ENCODE measurements at regions not wholly inside any gene's neighbourhood (a gene's known extent, or its start where the extent isn't known, plus 50 kb on each side); places are given as distances from the start of the nearest gene placed in this dataset.

DNA sequence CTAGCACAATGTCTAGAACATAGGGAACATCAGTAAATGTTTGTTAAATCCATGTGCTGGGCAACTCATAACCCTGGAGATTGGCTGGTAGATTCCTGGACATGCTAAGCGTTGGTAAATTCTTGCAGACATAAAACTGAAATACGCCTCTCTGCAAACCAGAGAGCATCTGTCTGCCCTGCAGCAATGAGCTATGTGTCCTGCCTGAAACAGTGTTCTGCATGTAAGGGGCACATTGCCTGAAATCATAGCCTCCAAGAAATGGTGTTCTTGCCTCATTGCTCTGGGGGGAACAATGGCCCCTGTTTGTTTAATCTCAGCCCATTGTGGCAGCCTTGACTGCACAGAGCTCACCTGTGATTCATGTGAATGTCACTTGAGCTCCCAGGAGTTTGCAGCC is 113.5 kb upstream of the CCL2 start:
- TF ChIP-seq EGR1 (IDR thresholded peaks at IDR 0.05): no peak
- no peak for TF ChIP-seq TCF12 (IDR thresholded peaks at IDR 0.05; ENCODE audit: low read depth)
- TF ChIP-seq FOXM1 (IDR thresholded peaks at IDR 0.05; ENCODE audit: borderline replicate concordance, low read depth): no peak
- TF ChIP-seq, protein P1, sequence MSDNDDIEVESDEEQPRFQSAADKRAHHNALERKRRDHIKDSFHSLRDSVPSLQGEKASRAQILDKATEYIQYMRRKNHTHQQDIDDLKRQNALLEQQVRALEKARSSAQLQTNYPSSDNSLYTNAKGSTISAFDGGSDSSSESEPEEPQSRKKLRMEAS (IDR thresholded peaks at IDR 0.05): no peak
- no peak for TF ChIP-seq CEBPB (IDR thresholded peaks at IDR 0.05)
- TF ChIP-seq EP300 (IDR thresholded peaks at IDR 0.05; ENCODE audit: borderline replicate concordance): no peak

DNA sequence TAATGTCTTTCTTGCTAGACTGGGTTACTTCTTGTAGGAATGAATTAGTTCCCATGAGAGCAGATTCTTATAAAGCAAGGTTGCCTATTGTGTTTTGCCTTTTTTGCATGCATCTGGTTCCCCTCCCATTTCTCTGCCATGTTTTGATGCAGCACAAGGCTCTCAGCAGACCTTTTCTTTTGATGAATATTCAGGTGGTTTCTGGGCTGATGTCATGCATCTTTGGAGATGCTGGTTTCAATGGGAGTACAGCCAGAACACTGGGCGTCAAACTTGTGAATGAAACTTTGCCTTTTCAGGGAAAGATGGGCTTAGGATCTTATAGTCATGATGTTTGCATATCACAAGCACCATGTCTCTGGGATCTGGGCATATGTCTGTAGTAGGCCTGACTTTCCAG is 111.7 kb upstream of the CCL2 start:
- TF ChIP-seq EGR1 (IDR thresholded peaks at IDR 0.05) (no peak), TCF12 (IDR thresholded peaks at IDR 0.05; ENCODE audit: low read depth) (no peak), YY1 (IDR thresholded peaks at IDR 0.05; ENCODE audit: low read depth) (no peak), CEBPB (IDR thresholded peaks at IDR 0.05) (no peak), CREB1 (IDR thresholded peaks at IDR 0.05; ENCODE audit: low read depth) (no peak), FOXM1 (IDR thresholded peaks at IDR 0.05; ENCODE audit: borderline replicate concordance, low read depth) (no peak)
- TF ChIP-seq, protein P2, sequence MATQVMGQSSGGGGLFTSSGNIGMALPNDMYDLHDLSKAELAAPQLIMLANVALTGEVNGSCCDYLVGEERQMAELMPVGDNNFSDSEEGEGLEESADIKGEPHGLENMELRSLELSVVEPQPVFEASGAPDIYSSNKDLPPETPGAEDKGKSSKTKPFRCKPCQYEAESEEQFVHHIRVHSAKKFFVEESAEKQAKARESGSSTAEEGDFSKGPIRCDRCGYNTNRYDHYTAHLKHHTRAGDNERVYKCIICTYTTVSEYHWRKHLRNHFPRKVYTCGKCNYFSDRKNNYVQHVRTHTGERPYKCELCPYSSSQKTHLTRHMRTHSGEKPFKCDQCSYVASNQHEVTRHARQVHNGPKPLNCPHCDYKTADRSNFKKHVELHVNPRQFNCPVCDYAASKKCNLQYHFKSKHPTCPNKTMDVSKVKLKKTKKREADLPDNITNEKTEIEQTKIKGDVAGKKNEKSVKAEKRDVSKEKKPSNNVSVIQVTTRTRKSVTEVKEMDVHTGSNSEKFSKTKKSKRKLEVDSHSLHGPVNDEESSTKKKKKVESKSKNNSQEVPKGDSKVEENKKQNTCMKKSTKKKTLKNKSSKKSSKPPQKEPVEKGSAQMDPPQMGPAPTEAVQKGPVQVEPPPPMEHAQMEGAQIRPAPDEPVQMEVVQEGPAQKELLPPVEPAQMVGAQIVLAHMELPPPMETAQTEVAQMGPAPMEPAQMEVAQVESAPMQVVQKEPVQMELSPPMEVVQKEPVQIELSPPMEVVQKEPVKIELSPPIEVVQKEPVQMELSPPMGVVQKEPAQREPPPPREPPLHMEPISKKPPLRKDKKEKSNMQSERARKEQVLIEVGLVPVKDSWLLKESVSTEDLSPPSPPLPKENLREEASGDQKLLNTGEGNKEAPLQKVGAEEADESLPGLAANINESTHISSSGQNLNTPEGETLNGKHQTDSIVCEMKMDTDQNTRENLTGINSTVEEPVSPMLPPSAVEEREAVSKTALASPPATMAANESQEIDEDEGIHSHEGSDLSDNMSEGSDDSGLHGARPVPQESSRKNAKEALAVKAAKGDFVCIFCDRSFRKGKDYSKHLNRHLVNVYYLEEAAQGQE (IDR thresholded peaks at IDR 0.05; ENCODE audit: low read depth): no peak
- TF ChIP-seq, protein P3, sequence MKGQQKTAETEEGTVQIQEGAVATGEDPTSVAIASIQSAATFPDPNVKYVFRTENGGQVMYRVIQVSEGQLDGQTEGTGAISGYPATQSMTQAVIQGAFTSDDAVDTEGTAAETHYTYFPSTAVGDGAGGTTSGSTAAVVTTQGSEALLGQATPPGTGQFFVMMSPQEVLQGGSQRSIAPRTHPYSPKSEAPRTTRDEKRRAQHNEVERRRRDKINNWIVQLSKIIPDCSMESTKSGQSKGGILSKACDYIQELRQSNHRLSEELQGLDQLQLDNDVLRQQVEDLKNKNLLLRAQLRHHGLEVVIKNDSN (IDR thresholded peaks at IDR 0.05): no peak

DNA sequence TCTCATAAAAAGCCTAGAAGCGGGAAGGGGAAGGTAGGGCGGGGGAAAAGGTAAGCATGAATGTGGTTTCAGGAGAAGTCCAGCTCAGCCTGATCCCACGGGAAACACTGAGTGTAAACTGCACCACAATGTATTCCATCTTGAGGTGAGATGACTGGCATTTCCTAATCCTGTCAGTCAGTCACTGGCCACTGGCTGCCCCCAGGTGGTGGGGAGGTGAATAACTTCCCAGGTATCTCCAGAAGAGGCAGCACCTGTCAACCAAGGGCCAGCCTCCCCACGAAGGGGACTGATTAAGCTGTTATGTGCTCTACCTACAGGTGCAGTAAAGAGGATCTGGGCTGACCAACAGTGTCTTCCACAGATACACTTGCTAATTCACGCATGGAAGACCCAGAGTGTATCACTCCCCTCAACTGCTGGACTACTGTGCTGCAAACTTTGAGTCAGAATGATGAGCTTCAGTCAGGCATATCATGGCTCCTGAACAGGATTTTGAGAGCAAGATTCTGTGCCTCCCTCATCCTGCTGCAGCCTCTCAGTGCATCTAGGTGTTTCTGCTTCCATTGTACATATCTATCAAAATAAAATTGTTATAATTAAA is 108.5 kb upstream of the CCL2 start:
- TF ChIP-seq RAD21 (IDR thresholded peaks at IDR 0.05; ENCODE audit: low read depth) (peak; percentile 59), ZBTB7A (IDR thresholded peaks at IDR 0.05; ENCODE audit: low read depth) (no peak)

DNA sequence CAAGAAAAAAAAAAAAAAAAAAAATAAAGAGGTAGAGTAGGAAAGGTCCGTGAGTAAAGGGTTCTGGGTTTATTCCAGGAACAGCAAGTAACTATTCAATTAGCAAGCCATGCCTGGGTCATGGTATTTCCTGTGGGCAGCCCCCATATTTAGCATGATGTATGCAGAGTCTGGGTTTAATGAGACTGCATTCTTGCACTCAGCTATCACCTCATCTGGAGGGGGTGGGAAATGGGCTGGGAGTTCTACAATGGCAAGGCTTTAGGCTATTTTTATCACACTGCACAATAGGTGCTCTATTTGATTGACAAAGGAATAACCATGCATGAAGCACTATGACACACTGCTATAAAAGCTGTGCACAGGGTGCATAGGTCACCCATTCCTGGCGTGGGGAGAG is 104.0 kb upstream of the CCL2 start:
- TF ChIP-seq, protein P2 (IDR thresholded peaks at IDR 0.05; ENCODE audit: low read depth): no peak
- TF ChIP-seq TCF12 (IDR thresholded peaks at IDR 0.05; ENCODE audit: low read depth) (no peak), RAD21 (IDR thresholded peaks at IDR 0.05; ENCODE audit: low read depth) (no peak), ZBTB7A (IDR thresholded peaks at IDR 0.05; ENCODE audit: low read depth) (no peak), CEBPB (IDR thresholded peaks at IDR 0.05) (no peak), TAF1 (IDR thresholded peaks at IDR 0.05; ENCODE audit: low read depth) (no peak), NFIC (IDR thresholded peaks at IDR 0.05) (no peak), EGR1 (IDR thresholded peaks at IDR 0.05) (no peak), YY1 (IDR thresholded peaks at IDR 0.05; ENCODE audit: low read depth) (no peak), TEAD4 (IDR thresholded peaks at IDR 0.05) (no peak), CREB1 (IDR thresholded peaks at IDR 0.05; ENCODE audit: low read depth) (no peak), FOXM1 (IDR thresholded peaks at IDR 0.05; ENCODE audit: borderline replicate concordance, low read depth) (no peak), EP300 (IDR thresholded peaks at IDR 0.05; ENCODE audit: borderline replicate concordance) (no peak)
- TF ChIP-seq, protein P3 (IDR thresholded peaks at IDR 0.05): no peak

DNA sequence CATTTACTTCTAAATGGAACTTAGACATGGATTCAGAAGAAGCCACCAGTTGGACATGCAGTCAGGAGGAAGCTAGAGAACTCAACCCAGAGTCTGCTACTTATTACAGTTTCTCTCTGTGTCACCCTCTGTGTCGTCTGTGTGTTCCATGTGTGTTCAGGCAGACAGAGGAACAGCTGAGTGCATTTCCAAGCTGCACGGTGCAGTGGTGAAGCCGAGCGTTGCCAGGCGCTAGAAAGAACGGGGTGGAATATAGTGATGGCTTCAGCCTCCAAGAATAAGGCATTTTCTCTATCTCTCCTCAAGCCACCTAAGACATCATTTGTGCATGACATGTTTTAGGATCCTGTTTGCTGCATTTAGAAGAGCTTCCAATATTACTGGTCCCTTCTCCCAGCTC is 101.1 kb upstream of the CCL2 start:
- no peak for TF ChIP-seq NFIC (IDR thresholded peaks at IDR 0.05)
- TF ChIP-seq RAD21 (IDR thresholded peaks at IDR 0.05; ENCODE audit: low read depth): no peak
- TF ChIP-seq TAF1 (IDR thresholded peaks at IDR 0.05; ENCODE audit: low read depth): no peak
- no peak for TF ChIP-seq FOXM1 (IDR thresholded peaks at IDR 0.05; ENCODE audit: borderline replicate concordance, low read depth)
- TF ChIP-seq, protein P1 (IDR thresholded peaks at IDR 0.05): no peak
- no peak for TF ChIP-seq YY1 (IDR thresholded peaks at IDR 0.05; ENCODE audit: low read depth)
- no peak for TF ChIP-seq EGR1 (IDR thresholded peaks at IDR 0.05)
- TF ChIP-seq, protein P3 (IDR thresholded peaks at IDR 0.05): no peak
- TF ChIP-seq, protein P2 (IDR thresholded peaks at IDR 0.05; ENCODE audit: low read depth): no peak
- no peak for TF ChIP-seq TCF12 (IDR thresholded peaks at IDR 0.05; ENCODE audit: low read depth)
- TF ChIP-seq ZBTB7A (IDR thresholded peaks at IDR 0.05; ENCODE audit: low read depth): no peak
- no peak for TF ChIP-seq EP300 (IDR thresholded peaks at IDR 0.05; ENCODE audit: borderline replicate concordance)
- TF ChIP-seq CEBPB (IDR thresholded peaks at IDR 0.05): no peak
- no peak for TF ChIP-seq TEAD4 (IDR thresholded peaks at IDR 0.05)

Measured in Ishikawa (cell line).